Islet of Langerhans (tissue), 1 donor: ENCODE measurements at regions not wholly inside any gene's neighbourhood (a gene's known extent, or its start where the extent isn't known, plus 50 kb on each side); places are given as distances from the start of the nearest gene placed in this dataset.
"Not testable (repeated sequence)": the region's sequence is repeated elsewhere in the genome, so short reads cannot be mapped to it uniquely, and the experiment has no call there.

ENCODE experiments used
- FAIRE-seq: peaks from one replicate; lab custom pipeline; 2011; peaks lifted over from hg19 to GRCh38; lab: Jason Lieb, UNC

GRCh38 chrX:115911967-115912366 is 258.6 kb upstream of the AGTR2 start:
- no peak for FAIRE-seq

- FAIRE-seq = no peak
Measured at GRCh38 chrX:115912372-115912897, 258.1 kb upstream of the AGTR2 start.

GRCh38 chrX:115913575-115913974 is 257.0 kb upstream of the AGTR2 start:
- FAIRE-seq = no peak

- FAIRE-seq = not testable (repeated sequence)
Measured at GRCh38 chrX:115915625-115916024, 254.9 kb upstream of the AGTR2 start.

GRCh38 chrX:115929480-115929879 is 241.1 kb upstream of the AGTR2 start:
- FAIRE-seq = no peak

GRCh38 chrX:115936008-115936407 is 234.5 kb upstream of the AGTR2 start:
- no peak for FAIRE-seq

- no peak for FAIRE-seq
Measured at GRCh38 chrX:115939070-115939469, 231.5 kb upstream of the AGTR2 start.

- FAIRE-seq = no peak
Measured at GRCh38 chrX:115939636-115940160, 230.8 kb upstream of the AGTR2 start.

- FAIRE-seq = no peak
Measured at GRCh38 chrX:115940348-115940747, 230.2 kb upstream of the AGTR2 start.

- peak; percentile 30 for FAIRE-seq
Measured at GRCh38 chrX:115940888-115941332, 229.6 kb upstream of the AGTR2 start.

- no peak for FAIRE-seq
Measured at GRCh38 chrX:115941388-115941787, 229.2 kb upstream of the AGTR2 start.

GRCh38 chrX:115946059-115946458 is 224.5 kb upstream of the AGTR2 start:
- FAIRE-seq = no peak

GRCh38 chrX:115948018-115948923 is 222.3 kb upstream of the AGTR2 start:
- FAIRE-seq = no peak

GRCh38 chrX:115949900-115950822 is 220.4 kb upstream of the AGTR2 start:
- FAIRE-seq = no peak

GRCh38 chrX:115952417-115953092 is 218.0 kb upstream of the AGTR2 start:
- no peak for FAIRE-seq

GRCh38 chrX:115957862-115958490 is 212.6 kb upstream of the AGTR2 start:
- FAIRE-seq = no peak

GRCh38 chrX:115958687-115959359 is 211.7 kb upstream of the AGTR2 start:
- no peak for FAIRE-seq

- no peak for FAIRE-seq
Measured at GRCh38 chrX:115960440-115961084, 210.0 kb upstream of the AGTR2 start.

- FAIRE-seq = no peak
Measured at GRCh38 chrX:115966920-115967319, 203.6 kb upstream of the AGTR2 start.
